CD14-positive monocyte (primary cell): ENCODE measurements at regions not wholly inside any gene's neighbourhood (a gene's known extent, or its start where the extent isn't known, plus 50 kb on each side); places are given as distances from the start of the nearest gene placed in this dataset.
A peak's percentile ranks its signal among the peaks of the same experiment; 100 is the strongest.

Experiments used
- DNase-seq, 3 donors: peaks; one replicate each; pipeline ENCODE4 v3.0.0-alpha.2; 2011 to 2022
- H2AFZ ChIP-seq: 2 replicates; pipeline ENCODE4 v1.6.0; 2012; ENCODE audit warnings: mild to moderate bottlenecking, low read depth, low read length, inconsistent platforms; ENCODE audit not compliant: insufficient read depth, poor library complexity, severe bottlenecking
- H3K27ac ChIP-seq, 2 donors: 1 replicate in 1 of 2; 2 replicates in 1 of 2; pipeline ENCODE4 v1.5.1; 2012 to 2013; ENCODE audit warnings: low read length in 2 of 2, control low read depth in 1 of 2, inconsistent platforms in 1 of 2, low read depth in 1 of 2, mild to moderate bottlenecking in 1 of 2
- H3K27me3 ChIP-seq, 2 donors: one replicate each; pipeline versions ENCODE4 v1.6.0 to v1.6.1; 2011 to 2013; ENCODE audit warnings: low read length in 2 of 2; ENCODE audit not compliant: control insufficient read depth in 2 of 2, insufficient read depth in 2 of 2
- H3K36me3 ChIP-seq, 2 donors: replicated peaks in 1 of 2; 1 replicate in 1 of 2; 2 replicates in 1 of 2; pipeline versions ENCODE4 v1.5.1 to v1.6.1; 2012 to 2013; ENCODE audit warnings: low read length in 2 of 2, control low read depth in 1 of 2, inconsistent platforms in 1 of 2, mild to moderate bottlenecking in 1 of 2; ENCODE audit not compliant: insufficient read depth in 2 of 2, control insufficient read depth in 1 of 2
- H3K4me1 ChIP-seq, 2 donors: 1 replicate in 1 of 2; 2 replicates in 1 of 2; pipeline versions ENCODE4 v1.5.1 to v1.6.1; 2012 to 2013; ENCODE audit warnings: low read length in 2 of 2, control low read depth in 1 of 2, inconsistent platforms in 1 of 2, mild to moderate bottlenecking in 1 of 2, moderate library complexity in 1 of 2; ENCODE audit not compliant: insufficient read depth in 2 of 2, control insufficient read depth in 1 of 2
- H3K4me2 ChIP-seq: replicated peaks from 2 replicates; pipeline ENCODE3; 2012; ENCODE audit warnings: low read length, moderate library complexity, mild to moderate bottlenecking; ENCODE audit not compliant: poor library complexity, severe bottlenecking; ENCODE audit errors: extremely low read depth
- H3K4me3 ChIP-seq, 3 experiments: fragments of 200-600 bp in 1 of 3; sonication (generic) in 1 of 3; replicated peaks in 1 of 3; 1 replicate in 2 of 3; 2 replicates in 1 of 3; pipeline ENCODE4 v1.5.1; 2011 to 2013; ENCODE audit warnings: low read length in 3 of 3, mild to moderate bottlenecking in 3 of 3, control low read depth in 2 of 3, low read depth in 2 of 3, inconsistent platforms in 1 of 3, moderate library complexity in 1 of 3
- H3K79me2 ChIP-seq: 2 replicates; pipeline ENCODE4 v1.6.0; 2012; ENCODE audit warnings: mild to moderate bottlenecking, control low read depth, inconsistent platforms, low read length, moderate library complexity; ENCODE audit not compliant: insufficient read depth
- H3K9ac ChIP-seq: 2 replicates; pipeline ENCODE4 v1.6.0; 2017; ENCODE audit warnings: low read length, mild to moderate bottlenecking; ENCODE audit not compliant: insufficient read depth, poor library complexity, severe bottlenecking
- H3K9me3 ChIP-seq, 2 donors: replicated peaks in 1 of 2; 1 replicate in 1 of 2; 2 replicates in 1 of 2; pipeline versions ENCODE4 v1.5.1 to v1.6.1; 2012 to 2013; ENCODE audit warnings: low read length in 2 of 2, control low read depth in 1 of 2; ENCODE audit not compliant: control insufficient read depth in 1 of 2, insufficient read depth in 1 of 2
- H4K20me1 ChIP-seq: 2 replicates; pipeline ENCODE4 v1.6.0; 2012; ENCODE audit warnings: mild to moderate bottlenecking, low read length, control low read depth, moderate library complexity; ENCODE audit not compliant: insufficient read depth
- H3K27ac Mint-ChIP-seq, 7 donors: one replicate each; pipeline ENCODE4 v1.8.0; 2020; ENCODE audit warnings: mild to moderate bottlenecking in 7 of 7, mixed read lengths in 7 of 7, moderate library complexity in 6 of 7, inconsistent platforms in 2 of 7
- H3K27me3 Mint-ChIP-seq, 3 donors: one replicate each; pipeline ENCODE4 v1.8.0; 2021 to 2022; ENCODE audit warnings: low read depth in 3 of 3, mild to moderate bottlenecking in 3 of 3, mixed read lengths in 3 of 3, moderate library complexity in 3 of 3, inconsistent platforms in 1 of 3
- H3K36me3 Mint-ChIP-seq, 2 donors: one replicate each; pipeline ENCODE4 v1.8.0; 2020; ENCODE audit warnings: mixed read lengths in 2 of 2, inconsistent platforms in 1 of 2, mild to moderate bottlenecking in 1 of 2
- H3K4me1 Mint-ChIP-seq: one replicate; pipeline ENCODE4 v1.8.0; 2020; ENCODE audit warnings: mild to moderate bottlenecking, mixed read lengths
- H3K4me3 Mint-ChIP-seq, 2 donors: one replicate each; pipeline ENCODE4 v1.8.0; 2020; ENCODE audit warnings: mild to moderate bottlenecking in 2 of 2, mixed read lengths in 2 of 2, moderate library complexity in 1 of 2
- H3K9me3 Mint-ChIP-seq, 7 donors: one replicate each; pipeline ENCODE4 v1.8.0; 2020 to 2022; ENCODE audit warnings: mixed read lengths in 7 of 7, mild to moderate bottlenecking in 6 of 7, moderate library complexity in 6 of 7, inconsistent platforms in 2 of 7
- whole genome bisulfite sequencing: methylation state at CpG from one replicate; pipeline ENCODE4 v1.1.5; 2013; ENCODE audit warnings: missing lambda C conversion rate; ENCODE audit not compliant: insufficient coverage; 5-methylcytosine and 5-hydroxymethylcytosine counted together
- intact Hi-C, 2 donors: fragments of 100-400 bp; cut with micrococcal nuclease; formaldehyde crosslinking; loops; one replicate each; pipeline versions ENCODE4 v1.15.0 to v1.15.1; 2023
- TF ChIP-seq, protein P1 (sequence below): fragments of 200-600 bp; IDR thresholded peaks from one replicate; pipeline ENCODE4 v1.8.0; 2022; ENCODE audit warnings: antibody characterized with exemption, mild to moderate bottlenecking

DNA sequence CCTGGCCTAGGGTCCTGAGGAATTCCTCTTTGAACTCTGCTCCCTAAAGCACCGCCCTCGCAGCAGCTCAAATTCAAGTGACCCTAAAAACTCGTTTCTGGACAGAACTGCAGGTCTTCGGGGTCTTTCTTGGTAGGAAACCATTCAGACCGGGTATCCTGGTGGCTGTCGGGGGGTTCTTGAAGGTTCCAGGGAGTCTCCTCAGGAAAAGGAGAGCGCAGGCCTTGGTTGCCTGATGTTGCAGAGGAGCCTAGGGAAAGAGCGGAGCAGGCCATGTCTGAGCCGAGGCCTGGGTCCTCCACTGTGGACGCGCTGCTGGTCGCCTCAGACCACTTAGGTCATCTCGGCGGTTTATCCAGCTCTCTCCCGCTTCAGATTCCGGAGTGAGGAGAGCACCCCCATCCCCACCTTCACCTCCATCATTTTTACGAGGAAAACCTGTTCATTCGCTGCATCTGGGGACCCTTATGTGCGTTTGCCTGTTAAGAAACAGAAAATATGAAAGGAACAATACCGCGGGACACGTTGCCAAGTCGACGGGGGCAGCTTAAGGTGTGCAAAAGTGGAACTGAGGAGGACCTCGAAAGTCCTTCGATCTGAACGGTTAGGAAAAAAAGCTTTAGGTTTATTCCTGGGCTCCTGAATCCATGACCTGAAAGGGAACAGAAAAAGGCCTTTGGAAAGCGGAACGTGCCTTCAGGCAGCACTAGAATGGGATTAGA is 299.4 kb downstream of the PARP8 start:
- peak overlapping the region in 1 of 7 donors; percentile 42 for H3K27ac Mint-ChIP-seq
- no peaks in the 10 kb centered on the region for H3K36me3 ChIP-seq
- H2AFZ ChIP-seq: no peak overlapping the region
- TF ChIP-seq, protein P1, sequence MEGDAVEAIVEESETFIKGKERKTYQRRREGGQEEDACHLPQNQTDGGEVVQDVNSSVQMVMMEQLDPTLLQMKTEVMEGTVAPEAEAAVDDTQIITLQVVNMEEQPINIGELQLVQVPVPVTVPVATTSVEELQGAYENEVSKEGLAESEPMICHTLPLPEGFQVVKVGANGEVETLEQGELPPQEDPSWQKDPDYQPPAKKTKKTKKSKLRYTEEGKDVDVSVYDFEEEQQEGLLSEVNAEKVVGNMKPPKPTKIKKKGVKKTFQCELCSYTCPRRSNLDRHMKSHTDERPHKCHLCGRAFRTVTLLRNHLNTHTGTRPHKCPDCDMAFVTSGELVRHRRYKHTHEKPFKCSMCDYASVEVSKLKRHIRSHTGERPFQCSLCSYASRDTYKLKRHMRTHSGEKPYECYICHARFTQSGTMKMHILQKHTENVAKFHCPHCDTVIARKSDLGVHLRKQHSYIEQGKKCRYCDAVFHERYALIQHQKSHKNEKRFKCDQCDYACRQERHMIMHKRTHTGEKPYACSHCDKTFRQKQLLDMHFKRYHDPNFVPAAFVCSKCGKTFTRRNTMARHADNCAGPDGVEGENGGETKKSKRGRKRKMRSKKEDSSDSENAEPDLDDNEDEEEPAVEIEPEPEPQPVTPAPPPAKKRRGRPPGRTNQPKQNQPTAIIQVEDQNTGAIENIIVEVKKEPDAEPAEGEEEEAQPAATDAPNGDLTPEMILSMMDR: no peak
- peaks cover 0 to 26% of the 10 kb centered on the region in 2 donors for H3K9me3 ChIP-seq
- DNase-seq: no peak
- peaks cover 0 to 46% (median 28%) of the 10 kb centered on the region in 7 donors for H3K9me3 Mint-ChIP-seq
- 7% methylated on average over 24 of the region's 29 CpGs for WGBS
- no peak overlapping the region for H3K27ac ChIP-seq
- intact Hi-C loops: loop anchor here in 1 of 2 donors (5.0 kb wide), 1 partner anchor 1691 kb away; no protein-coding TSS in a partner anchor
- no peak overlapping the region for H3K4me3 ChIP-seq
- peaks cover 45 to 52% of the 10 kb centered on the region in 2 donors for H3K4me1 ChIP-seq
- peaks cover 57% of the 10 kb centered on the region for H3K4me1 Mint-ChIP-seq
- peak overlapping the region; percentile 44 to 97 for H3K4me3 Mint-ChIP-seq
- H3K27me3 ChIP-seq: peaks cover 86 to 95% of the 10 kb centered on the region in 2 donors
- peak overlapping the region; percentile 12 for H3K4me2 ChIP-seq
- H3K79me2 ChIP-seq: no peaks in the 10 kb centered on the region
- H3K9ac ChIP-seq: no peak overlapping the region
- peaks cover 82 to 91% (median 83%) of the 10 kb centered on the region in 3 donors for H3K27me3 Mint-ChIP-seq
- no peaks in the 10 kb centered on the region for H4K20me1 ChIP-seq
- H3K36me3 Mint-ChIP-seq: peaks cover 6 to 17% of the 10 kb centered on the region in 2 donors

DNA sequence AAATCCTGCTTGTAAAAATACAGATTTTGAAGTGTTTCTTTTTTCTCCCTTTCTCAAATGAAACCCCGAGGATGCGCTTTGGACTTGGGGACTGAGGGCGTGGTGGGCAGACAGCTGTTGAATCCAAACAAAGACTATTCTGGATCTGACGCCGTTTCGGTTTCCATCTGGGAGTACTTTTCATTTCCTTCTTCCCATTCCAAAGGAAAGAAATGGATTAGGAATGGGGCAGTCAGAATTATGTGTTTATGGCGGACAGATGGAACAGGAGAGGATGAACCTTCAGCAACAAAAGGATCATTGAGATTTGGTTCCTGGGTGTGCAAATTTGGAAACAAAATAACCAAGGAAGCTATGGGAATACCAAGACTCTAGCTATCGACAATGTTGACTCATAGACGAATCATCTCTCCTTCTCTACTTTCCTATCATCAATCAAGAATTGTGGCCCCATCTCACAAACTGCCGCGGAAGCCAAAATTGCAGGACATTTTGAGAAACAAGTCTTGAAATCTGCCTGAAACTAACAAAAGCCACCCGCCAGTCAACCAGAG is 300.6 kb downstream of the PARP8 start:
- Mint-ChIP-seq H3K27me3 (peaks cover 86 to 95% (median 91%) of the 10 kb centered on the region in 3 donors), H3K36me3 (peaks cover 6 to 17% of the 10 kb centered on the region in 2 donors), H3K4me3 (peak overlapping the region; percentile 84 to 97), H3K4me1 (peaks cover 57% of the 10 kb centered on the region), H3K27ac (peak overlapping the region in 1 of 7 donors; percentile 12), H3K9me3 (peaks cover 0 to 48% (median 28%) of the 10 kb centered on the region in 7 donors)
- Histone ChIP-seq H3K27ac (no peak overlapping the region), H3K79me2 (no peaks in the 10 kb centered on the region), H3K9ac (no peak overlapping the region), H3K9me3 (peaks cover 0 to 26% of the 10 kb centered on the region in 2 donors), H2AFZ (peak overlapping the region; percentile 49), H3K4me2 (peak overlapping the region; percentile 73), H3K36me3 (no peaks in the 10 kb centered on the region), H3K4me1 (peaks cover 45 to 52% of the 10 kb centered on the region in 2 donors), H4K20me1 (no peaks in the 10 kb centered on the region), H3K4me3 (peak overlapping the region; percentile 28 to 76 (median 44)), H3K27me3 (peaks cover 87 to 94% of the 10 kb centered on the region in 2 donors)
- TF ChIP-seq, protein P1: no peak
- intact Hi-C loops: loop anchor here in 1 of 2 donors (5.0 kb wide), 1 partner anchor 1690 kb away; no protein-coding TSS in a partner anchor
- DNase-seq: no peak
- WGBS: 0% methylated on average over 5 of the region's 12 CpGs
